ENCODE measurements at regions not wholly inside any gene's neighbourhood (a gene's known extent, or its start where the extent isn't known, plus 50 kb on each side); places are given as distances from the start of the nearest gene placed in this dataset.

DNA sequence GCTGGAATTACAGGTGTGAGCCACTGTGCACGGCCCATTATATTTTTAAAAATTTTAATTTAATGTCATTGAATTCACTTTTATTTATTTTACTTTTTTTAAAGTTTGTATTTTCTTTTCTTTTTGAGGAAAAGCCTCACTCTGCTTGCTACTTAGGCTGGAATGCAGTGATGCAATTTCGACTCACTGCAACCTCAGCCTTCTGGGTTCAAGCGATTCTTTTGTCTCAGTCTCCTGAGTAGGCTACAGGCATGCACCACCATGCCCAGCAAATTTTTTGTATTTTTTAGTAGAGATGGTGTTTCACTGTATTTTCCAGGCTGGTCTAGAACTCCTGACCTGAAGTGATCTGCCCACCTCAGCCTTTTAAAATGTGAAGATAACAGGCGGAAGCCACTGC lies 277.5 kb upstream of the HSFY2 start:
- TF ChIP-seq, protein P1, sequence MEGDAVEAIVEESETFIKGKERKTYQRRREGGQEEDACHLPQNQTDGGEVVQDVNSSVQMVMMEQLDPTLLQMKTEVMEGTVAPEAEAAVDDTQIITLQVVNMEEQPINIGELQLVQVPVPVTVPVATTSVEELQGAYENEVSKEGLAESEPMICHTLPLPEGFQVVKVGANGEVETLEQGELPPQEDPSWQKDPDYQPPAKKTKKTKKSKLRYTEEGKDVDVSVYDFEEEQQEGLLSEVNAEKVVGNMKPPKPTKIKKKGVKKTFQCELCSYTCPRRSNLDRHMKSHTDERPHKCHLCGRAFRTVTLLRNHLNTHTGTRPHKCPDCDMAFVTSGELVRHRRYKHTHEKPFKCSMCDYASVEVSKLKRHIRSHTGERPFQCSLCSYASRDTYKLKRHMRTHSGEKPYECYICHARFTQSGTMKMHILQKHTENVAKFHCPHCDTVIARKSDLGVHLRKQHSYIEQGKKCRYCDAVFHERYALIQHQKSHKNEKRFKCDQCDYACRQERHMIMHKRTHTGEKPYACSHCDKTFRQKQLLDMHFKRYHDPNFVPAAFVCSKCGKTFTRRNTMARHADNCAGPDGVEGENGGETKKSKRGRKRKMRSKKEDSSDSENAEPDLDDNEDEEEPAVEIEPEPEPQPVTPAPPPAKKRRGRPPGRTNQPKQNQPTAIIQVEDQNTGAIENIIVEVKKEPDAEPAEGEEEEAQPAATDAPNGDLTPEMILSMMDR (IDR thresholded peaks at IDR 0.05): no peak
- TF ChIP-seq ZFX (IDR thresholded peaks at IDR 0.05; ENCODE audit: borderline replicate concordance): no peak
